ENCODE measurements at regions not wholly inside any gene's neighbourhood (a gene's known extent, or its start where the extent isn't known, plus 50 kb on each side); places are given as distances from the start of the nearest gene placed in this dataset.

GRCh38 chr5:63805151-63805550 is 157.1 kb downstream of the HTR1A start:
- TF ChIP-seq, protein P1, sequence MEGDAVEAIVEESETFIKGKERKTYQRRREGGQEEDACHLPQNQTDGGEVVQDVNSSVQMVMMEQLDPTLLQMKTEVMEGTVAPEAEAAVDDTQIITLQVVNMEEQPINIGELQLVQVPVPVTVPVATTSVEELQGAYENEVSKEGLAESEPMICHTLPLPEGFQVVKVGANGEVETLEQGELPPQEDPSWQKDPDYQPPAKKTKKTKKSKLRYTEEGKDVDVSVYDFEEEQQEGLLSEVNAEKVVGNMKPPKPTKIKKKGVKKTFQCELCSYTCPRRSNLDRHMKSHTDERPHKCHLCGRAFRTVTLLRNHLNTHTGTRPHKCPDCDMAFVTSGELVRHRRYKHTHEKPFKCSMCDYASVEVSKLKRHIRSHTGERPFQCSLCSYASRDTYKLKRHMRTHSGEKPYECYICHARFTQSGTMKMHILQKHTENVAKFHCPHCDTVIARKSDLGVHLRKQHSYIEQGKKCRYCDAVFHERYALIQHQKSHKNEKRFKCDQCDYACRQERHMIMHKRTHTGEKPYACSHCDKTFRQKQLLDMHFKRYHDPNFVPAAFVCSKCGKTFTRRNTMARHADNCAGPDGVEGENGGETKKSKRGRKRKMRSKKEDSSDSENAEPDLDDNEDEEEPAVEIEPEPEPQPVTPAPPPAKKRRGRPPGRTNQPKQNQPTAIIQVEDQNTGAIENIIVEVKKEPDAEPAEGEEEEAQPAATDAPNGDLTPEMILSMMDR (conservative IDR thresholded peaks at IDR 0.05; ENCODE audit: low read length) = no peak
- TF ChIP-seq EZH2phosphoT487 (IDR thresholded peaks at IDR 0.05; ENCODE audit: borderline replicate concordance, low read depth, low read length) = no peak
